ENCODE measurements at regions not wholly inside any gene's neighbourhood (a gene's known extent, or its start where the extent isn't known, plus 50 kb on each side); places are given as distances from the start of the nearest gene placed in this dataset.

DNA sequence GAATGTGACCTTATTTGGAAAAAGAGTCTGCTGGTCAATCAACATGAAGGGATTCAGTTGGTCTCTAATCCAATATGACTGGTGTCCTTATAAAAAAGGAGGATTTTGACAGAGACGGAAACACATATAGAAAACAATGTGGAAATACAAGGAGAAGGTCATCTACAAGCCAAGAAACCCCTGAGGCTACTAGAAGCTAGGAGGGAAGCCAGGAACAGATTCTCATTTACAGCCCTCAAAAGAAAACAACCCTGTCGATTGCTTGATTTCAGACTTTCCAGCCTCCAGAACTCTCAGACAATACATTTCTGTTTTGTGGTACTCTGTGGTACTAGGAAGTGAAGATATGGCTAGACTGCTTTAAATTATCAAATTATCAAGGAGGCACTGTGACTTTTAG is 162.9 kb upstream of the IGF1R start:
- TF ChIP-seq, protein P1, sequence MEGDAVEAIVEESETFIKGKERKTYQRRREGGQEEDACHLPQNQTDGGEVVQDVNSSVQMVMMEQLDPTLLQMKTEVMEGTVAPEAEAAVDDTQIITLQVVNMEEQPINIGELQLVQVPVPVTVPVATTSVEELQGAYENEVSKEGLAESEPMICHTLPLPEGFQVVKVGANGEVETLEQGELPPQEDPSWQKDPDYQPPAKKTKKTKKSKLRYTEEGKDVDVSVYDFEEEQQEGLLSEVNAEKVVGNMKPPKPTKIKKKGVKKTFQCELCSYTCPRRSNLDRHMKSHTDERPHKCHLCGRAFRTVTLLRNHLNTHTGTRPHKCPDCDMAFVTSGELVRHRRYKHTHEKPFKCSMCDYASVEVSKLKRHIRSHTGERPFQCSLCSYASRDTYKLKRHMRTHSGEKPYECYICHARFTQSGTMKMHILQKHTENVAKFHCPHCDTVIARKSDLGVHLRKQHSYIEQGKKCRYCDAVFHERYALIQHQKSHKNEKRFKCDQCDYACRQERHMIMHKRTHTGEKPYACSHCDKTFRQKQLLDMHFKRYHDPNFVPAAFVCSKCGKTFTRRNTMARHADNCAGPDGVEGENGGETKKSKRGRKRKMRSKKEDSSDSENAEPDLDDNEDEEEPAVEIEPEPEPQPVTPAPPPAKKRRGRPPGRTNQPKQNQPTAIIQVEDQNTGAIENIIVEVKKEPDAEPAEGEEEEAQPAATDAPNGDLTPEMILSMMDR (IDR thresholded peaks at IDR 0.05; ENCODE audit: low read length), result no peak
- no peak for TF ChIP-seq EZH2 (IDR thresholded peaks at IDR 0.05; ENCODE audit: borderline replicate concordance, low read length)
